ENCODE measurements at regions not wholly inside any gene's neighbourhood (a gene's known extent, or its start where the extent isn't known, plus 50 kb on each side); places are given as distances from the start of the nearest gene placed in this dataset.

- H3K4me3 ChIP-seq (ENCODE audit: low read depth, low read length), result no peak overlapping the region
- TF ChIP-seq CTCF (IDR thresholded peaks at IDR 0.05; ENCODE audit: insufficient read depth, low read depth, low read length), result no peak
- DNase-seq (ENCODE audit: low read depth), result no peak
Measured at GRCh38 chr6:65999288-65999791, 292.3 kb upstream of the EYS start.

GRCh38 chr6:65998544-65998943 is 291.5 kb upstream of the EYS start:
- DNase-seq (ENCODE audit: low read depth), result no peak
- H3K4me3 ChIP-seq (ENCODE audit: low read depth, low read length), result no peak overlapping the region
- TF ChIP-seq CTCF (IDR thresholded peaks at IDR 0.05; ENCODE audit: insufficient read depth, low read depth, low read length), result no peak

- no peak overlapping the region for H3K4me3 ChIP-seq (ENCODE audit: low read depth, low read length)
- TF ChIP-seq CTCF (IDR thresholded peaks at IDR 0.05; ENCODE audit: insufficient read depth, low read depth, low read length), result no peak
- no peak for DNase-seq (ENCODE audit: low read depth)
Measured at GRCh38 chr6:65997539-65997938, 290.5 kb upstream of the EYS start.

- no peak for DNase-seq (ENCODE audit: low read depth)
- H3K4me3 ChIP-seq (ENCODE audit: low read depth, low read length), result no peak overlapping the region
- TF ChIP-seq CTCF (IDR thresholded peaks at IDR 0.05; ENCODE audit: insufficient read depth, low read depth, low read length), result no peak
Measured at GRCh38 chr6:65996096-65996495, 289.1 kb upstream of the EYS start.

- no peak for TF ChIP-seq CTCF (IDR thresholded peaks at IDR 0.05; ENCODE audit: insufficient read depth, low read depth, low read length)
- DNase-seq (ENCODE audit: low read depth), result no peak
- H3K4me3 ChIP-seq (ENCODE audit: low read depth, low read length), result no peak overlapping the region
Measured at GRCh38 chr6:65989676-65990075, 282.6 kb upstream of the EYS start.

- TF ChIP-seq CTCF (IDR thresholded peaks at IDR 0.05; ENCODE audit: insufficient read depth, low read depth, low read length), result no peak
- no peak for DNase-seq (ENCODE audit: low read depth)
- H3K4me3 ChIP-seq (ENCODE audit: low read depth, low read length), result no peak overlapping the region
Measured at GRCh38 chr6:65988006-65988405, 281.0 kb upstream of the EYS start.

- DNase-seq (ENCODE audit: low read depth), result no peak
- no peak for TF ChIP-seq CTCF (IDR thresholded peaks at IDR 0.05; ENCODE audit: insufficient read depth, low read depth, low read length)
- no peak overlapping the region for H3K4me3 ChIP-seq (ENCODE audit: low read depth, low read length)
Measured at GRCh38 chr6:65984089-65984488, 277.1 kb upstream of the EYS start.
